ENCODE measurements at regions not wholly inside any gene's neighbourhood (a gene's known extent, or its start where the extent isn't known, plus 50 kb on each side); places are given as distances from the start of the nearest gene placed in this dataset.

DNA sequence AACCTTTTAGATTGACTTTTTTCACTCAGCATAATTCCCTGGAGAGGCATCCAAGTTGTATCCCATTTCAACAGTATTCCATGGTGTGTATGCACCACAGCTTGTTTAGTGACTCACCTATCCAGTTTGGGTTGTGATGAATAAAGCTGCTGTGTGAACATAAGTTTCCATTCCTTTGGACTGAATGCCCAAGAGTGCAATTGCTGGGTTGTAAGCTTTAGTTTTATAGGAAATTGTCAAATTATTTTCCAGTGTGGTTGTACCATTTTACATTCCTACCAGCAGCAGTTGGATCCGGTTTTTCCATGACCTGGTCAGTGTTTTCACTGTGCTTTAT is 60.9 kb upstream of the TMED7 start:
- no peak for DNase-seq

DNA sequence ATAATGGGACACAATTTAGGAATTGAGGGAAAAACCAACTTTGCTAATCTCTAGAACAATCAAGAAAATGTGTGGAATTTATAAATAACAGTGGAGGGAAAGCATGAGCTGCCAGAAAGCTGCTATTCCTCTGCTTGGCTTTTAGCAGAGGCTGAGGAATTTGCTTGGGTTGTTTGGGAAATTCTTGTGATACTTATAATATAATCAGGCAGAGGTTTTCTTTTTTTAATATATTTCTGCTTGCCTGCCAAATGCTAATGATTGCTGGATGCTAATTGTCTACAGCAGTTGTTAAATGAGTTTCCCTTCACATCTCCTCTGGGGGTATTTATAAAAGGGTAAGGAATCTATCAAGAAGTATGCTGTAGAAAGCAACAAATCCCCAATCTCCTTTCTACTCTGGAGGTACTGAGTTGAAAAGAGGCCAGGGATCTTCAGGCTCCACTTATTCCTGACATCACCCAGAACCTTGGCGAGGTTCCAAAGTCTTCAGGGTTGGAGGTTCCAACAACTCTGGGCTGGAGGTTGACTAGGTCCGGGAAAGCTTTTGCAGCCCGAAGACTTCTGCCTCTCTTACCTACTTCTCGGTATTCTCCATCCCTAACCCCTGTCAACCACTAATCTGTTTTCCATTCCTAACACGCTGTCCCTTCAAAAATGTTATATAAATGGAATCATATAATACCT is 60.4 kb upstream of the TMED7 start:
- no peak for DNase-seq

DNA sequence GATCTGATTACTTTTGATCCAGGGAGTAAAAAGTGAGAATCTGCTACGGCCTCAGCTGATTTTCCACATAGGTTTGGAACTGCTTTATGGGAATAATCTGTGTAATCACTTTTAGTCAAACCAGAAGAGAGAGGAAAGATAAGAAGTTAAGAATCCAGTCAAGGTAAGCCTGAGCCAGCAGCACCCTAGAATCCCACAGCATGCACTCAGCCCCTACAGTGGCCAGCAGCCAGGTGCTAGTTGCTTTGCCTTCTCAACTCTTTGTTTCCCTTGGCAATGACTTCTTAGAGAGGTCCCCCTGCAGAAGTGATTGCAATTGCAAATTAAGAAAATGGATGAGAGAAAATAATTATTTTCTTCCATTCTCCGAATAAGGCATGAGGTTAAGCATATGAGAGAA is 59.7 kb upstream of the TMED7 start:
- no peak for DNase-seq

DNA sequence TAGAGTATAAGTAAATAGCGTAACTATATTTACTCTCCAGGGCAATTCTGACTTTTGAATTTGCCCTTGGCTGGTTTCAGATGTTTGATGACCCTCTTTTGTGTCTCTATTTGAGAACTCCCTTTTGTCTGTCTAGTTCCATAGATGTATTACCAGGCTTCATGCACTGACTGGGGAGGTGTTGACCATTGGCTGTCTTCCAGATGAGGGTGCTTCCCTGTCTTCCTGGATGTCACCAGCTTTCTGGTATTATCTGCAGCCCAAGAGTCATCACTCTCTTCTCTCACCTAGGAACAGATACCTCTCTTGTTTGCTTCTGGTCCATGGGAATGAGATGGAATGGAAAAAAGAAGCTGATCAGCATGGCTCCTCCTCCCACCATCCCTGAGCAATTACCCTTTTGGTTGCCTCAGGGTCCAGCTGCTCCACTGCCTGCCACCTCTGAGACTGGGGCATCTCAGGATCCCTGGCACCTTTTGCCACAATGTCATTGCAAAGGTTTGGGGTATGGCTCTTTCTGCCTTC is 58.7 kb upstream of the TMED7 start:
- DNase-seq, result no peak

DNA sequence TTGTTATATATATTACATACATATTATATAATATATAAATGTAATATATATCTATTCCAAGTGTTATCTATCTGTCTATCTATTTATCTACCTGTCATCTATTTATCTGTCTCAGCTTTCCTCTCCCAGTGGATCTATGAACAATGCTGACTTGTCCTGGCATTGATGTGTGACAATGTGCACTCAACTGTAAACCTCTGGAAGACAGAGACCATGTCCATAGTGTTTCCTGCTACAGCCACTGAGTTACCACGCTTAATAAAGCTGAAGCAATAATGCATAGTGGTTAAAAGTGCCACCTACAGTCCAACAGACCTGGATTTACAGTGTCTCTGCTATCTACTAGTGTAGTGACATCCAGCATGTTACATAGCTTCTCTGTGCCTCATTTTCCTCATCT is 57.2 kb upstream of the TMED7 start:
- DNase-seq, result no peak
